ENCODE measurements at regions not wholly inside any gene's neighbourhood (a gene's known extent, or its start where the extent isn't known, plus 50 kb on each side); places are given as distances from the start of the nearest gene placed in this dataset.

GRCh38 chr5:116944183-116944582, 369.6 kb upstream of the SEMA6A start:
- Histone ChIP-seq H4K20me1 (ENCODE audit: insufficient read depth) (no peaks in the 10 kb centered on the region), H3K27me3 (ENCODE audit: insufficient read depth, low read depth, low read length) (no peaks in the 10 kb centered on the region), H3K4me2 (ENCODE audit: low read length) (no peak overlapping the region), H3K36me3 (ENCODE audit: insufficient read depth, low read length) (no peaks in the 10 kb centered on the region), H3K9me2 (ENCODE audit: insufficient read depth, low read length) (no peaks in the 10 kb centered on the region), H3K9me3 (ENCODE audit: low read length) (no peaks in the 10 kb centered on the region), H3F3A (ENCODE audit: insufficient read depth, low read length, poor library complexity, severe bottlenecking) (no peaks in the 10 kb centered on the region), H3K4me3 (ENCODE audit: low read length) (no peak overlapping the region), H3K27ac (ENCODE audit: low read length) (no peak overlapping the region), H2AFZ (ENCODE audit: low read depth, low read length) (no peak overlapping the region), H3K79me2 (replicated peaks; ENCODE audit: insufficient read depth, low read length) (no peaks in the 10 kb centered on the region), H3K9ac (ENCODE audit: low read length) (no peak overlapping the region)
- TF ChIP-seq, protein P1, sequence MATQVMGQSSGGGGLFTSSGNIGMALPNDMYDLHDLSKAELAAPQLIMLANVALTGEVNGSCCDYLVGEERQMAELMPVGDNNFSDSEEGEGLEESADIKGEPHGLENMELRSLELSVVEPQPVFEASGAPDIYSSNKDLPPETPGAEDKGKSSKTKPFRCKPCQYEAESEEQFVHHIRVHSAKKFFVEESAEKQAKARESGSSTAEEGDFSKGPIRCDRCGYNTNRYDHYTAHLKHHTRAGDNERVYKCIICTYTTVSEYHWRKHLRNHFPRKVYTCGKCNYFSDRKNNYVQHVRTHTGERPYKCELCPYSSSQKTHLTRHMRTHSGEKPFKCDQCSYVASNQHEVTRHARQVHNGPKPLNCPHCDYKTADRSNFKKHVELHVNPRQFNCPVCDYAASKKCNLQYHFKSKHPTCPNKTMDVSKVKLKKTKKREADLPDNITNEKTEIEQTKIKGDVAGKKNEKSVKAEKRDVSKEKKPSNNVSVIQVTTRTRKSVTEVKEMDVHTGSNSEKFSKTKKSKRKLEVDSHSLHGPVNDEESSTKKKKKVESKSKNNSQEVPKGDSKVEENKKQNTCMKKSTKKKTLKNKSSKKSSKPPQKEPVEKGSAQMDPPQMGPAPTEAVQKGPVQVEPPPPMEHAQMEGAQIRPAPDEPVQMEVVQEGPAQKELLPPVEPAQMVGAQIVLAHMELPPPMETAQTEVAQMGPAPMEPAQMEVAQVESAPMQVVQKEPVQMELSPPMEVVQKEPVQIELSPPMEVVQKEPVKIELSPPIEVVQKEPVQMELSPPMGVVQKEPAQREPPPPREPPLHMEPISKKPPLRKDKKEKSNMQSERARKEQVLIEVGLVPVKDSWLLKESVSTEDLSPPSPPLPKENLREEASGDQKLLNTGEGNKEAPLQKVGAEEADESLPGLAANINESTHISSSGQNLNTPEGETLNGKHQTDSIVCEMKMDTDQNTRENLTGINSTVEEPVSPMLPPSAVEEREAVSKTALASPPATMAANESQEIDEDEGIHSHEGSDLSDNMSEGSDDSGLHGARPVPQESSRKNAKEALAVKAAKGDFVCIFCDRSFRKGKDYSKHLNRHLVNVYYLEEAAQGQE (IDR thresholded peaks at IDR 0.05; ENCODE audit: borderline replicate concordance) = no peak
- no peak for TF ChIP-seq RAD21 (conservative IDR thresholded peaks at IDR 0.05)
- no peak for TF ChIP-seq POLR2AphosphoS5 (IDR thresholded peaks at IDR 0.05)
- TF ChIP-seq SMC3 (conservative IDR thresholded peaks at IDR 0.05; ENCODE audit: poor library complexity) = no peak
- no peak for TF ChIP-seq TAF1 (IDR thresholded peaks at IDR 0.05; ENCODE audit: low read depth)
- no peak for TF ChIP-seq MXI1 (conservative IDR thresholded peaks at IDR 0.05; ENCODE audit: poor library complexity, severe bottlenecking)
- no peak for TF ChIP-seq EP300 (conservative IDR thresholded peaks at IDR 0.05; ENCODE audit: poor library complexity, severe bottlenecking)
- no peak for TF ChIP-seq CTCF (IDR thresholded peaks at IDR 0.05; ENCODE audit: poor library complexity, severe bottlenecking)
- TF ChIP-seq EZH2 (IDR thresholded peaks at IDR 0.05; ENCODE audit: borderline replicate concordance, insufficient read depth, low read length, poor library complexity, severe bottlenecking) = no peak

DNA sequence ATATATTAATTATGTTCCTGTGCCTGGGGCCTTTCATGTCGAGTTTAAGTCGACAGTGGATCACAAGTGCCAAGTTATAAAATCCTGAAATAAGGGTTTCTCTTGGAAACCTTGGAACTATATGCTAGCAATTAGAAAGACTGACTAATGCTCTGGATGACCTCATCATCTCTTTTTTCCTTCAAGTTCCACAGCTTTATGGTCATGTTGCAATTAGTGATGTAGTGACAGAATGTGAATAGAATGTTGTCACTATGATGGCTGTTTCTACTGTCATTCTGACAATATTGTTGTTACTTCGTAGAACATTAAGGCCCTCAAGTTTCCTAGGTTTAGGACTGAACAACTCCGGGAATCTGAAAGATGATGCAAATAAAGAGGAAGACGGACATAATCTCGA, 368.0 kb upstream of the SEMA6A start:
- Histone ChIP-seq H3K9ac (ENCODE audit: low read length) (no peak overlapping the region), H3K4me3 (ENCODE audit: low read length) (no peak overlapping the region), H3K79me2 (replicated peaks; ENCODE audit: insufficient read depth, low read length) (no peaks in the 10 kb centered on the region), H3K9me3 (ENCODE audit: low read length) (no peaks in the 10 kb centered on the region), H3K4me2 (ENCODE audit: low read length) (no peak overlapping the region), H3F3A (ENCODE audit: insufficient read depth, low read length, poor library complexity, severe bottlenecking) (no peaks in the 10 kb centered on the region), H3K36me3 (ENCODE audit: insufficient read depth, low read length) (no peaks in the 10 kb centered on the region), H3K9me2 (ENCODE audit: insufficient read depth, low read length) (no peaks in the 10 kb centered on the region), H3K27ac (ENCODE audit: low read length) (no peak overlapping the region), H4K20me1 (ENCODE audit: insufficient read depth) (no peaks in the 10 kb centered on the region), H3K27me3 (ENCODE audit: insufficient read depth, low read depth, low read length) (no peaks in the 10 kb centered on the region), H2AFZ (ENCODE audit: low read depth, low read length) (no peak overlapping the region)
- no peak for TF ChIP-seq RAD21 (conservative IDR thresholded peaks at IDR 0.05)
- TF ChIP-seq, protein P1 (IDR thresholded peaks at IDR 0.05; ENCODE audit: borderline replicate concordance) = no peak
- TF ChIP-seq TAF1 (IDR thresholded peaks at IDR 0.05; ENCODE audit: low read depth) = no peak
- no peak for TF ChIP-seq MXI1 (conservative IDR thresholded peaks at IDR 0.05; ENCODE audit: poor library complexity, severe bottlenecking)
